DMS 273 (cell line): ENCODE measurements at regions not wholly inside any gene's neighbourhood (a gene's known extent, or its start where the extent isn't known, plus 50 kb on each side); places are given as distances from the start of the nearest gene placed in this dataset.

Experiments used
- DNase-seq: peaks from one replicate; lab custom pipeline; 2025; ENCODE audit not compliant: unreplicated experiment; lab: John Stamatoyannopoulos, UW

DNA sequence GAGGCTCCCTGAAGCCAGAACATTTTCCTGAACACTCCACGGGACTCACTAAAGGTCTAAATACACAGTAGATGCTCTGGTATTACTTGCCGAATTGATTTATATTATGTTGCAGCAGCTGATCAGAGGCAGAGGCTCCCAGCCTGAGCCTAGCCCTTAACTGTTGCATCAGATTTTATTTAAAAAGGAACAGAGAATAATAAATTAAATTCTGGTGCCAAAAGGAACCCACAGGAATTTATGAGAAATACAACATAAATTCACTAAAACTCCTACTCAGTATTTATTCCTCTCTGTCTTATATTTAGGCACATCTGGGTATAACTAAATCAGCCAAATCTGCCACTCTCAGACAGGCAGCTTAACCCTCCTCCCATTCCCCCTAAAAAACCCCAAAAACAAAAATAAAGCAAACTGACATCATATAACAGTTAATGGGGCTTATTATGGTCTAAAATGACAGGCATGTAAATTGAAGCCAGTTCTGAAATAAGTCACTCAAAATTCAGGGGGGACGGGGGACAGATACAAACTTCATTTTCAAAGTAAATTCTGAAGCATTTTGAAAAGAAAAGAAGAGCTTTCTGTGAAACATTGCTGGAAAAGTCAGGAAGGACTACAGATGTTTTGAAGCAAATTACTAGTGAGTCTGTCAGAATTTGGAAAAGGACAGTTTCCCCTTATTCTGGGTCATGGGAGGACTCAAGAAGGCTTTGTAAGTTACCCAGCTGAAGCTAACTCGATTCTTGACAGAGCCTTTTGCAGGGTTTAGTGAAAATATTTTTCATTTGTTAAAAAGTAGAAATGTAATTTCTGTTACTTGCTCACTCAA, 53.8 kb upstream of the CORO2B start:
- no peak for DNase-seq

GRCh38 chr15:68525815-68526214, 53.0 kb upstream of the CORO2B start:
- no peak for DNase-seq

DNA sequence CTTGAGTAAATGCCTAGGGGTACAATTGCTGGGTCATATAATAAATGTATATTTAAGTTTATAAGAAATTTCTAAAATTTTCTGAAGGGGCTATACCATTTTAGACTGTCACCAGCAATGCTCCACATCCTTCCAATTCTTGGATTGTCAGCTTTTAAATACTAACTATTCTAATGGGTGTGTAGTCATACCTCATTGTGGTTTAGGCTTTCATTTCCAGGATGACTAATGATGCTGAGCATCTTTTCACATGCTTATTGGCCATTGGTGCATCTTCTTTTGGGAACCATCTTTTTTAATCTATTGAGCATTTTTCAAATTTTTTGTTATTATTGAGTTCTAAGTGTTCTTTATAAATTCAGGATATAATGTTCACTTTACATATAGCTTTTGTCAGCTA, 52.5 kb upstream of the CORO2B start:
- DNase-seq = no peak

DNA sequence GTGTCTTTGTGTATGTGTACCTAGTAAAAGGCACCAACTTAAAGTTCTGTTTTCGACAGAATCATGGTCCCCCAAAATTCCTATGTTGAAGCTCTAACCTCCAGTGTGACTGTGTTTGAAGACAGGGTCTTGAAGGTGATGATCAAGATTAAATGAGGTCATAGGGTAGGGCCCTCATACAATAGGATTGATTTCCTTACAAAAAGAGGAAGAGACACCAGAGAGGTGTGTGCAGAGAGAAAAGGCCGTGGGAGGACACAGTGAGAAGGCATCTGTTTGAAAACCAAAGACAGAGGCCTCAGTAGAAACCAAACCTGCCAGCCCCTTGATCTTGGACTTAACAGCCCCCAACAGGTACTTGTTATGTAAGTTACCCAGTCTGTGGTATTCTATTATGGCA, 52.0 kb upstream of the CORO2B start:
- DNase-seq = no peak

GRCh38 chr15:68528626-68529290, 50.0 kb upstream of the CORO2B start:
- DNase-seq = no peak
